Stimulated activated CD4-positive, alpha-beta T cell treated with anti-CD3 and anti-CD28 coated beads, Interleukin-12 subunit alpha, Interleukin-12 subunit beta, amount 100 ng/mL, for 48 hours (primary cell): ENCODE measurements at regions not wholly inside any gene's neighbourhood (a gene's known extent, or its start where the extent isn't known, plus 50 kb on each side); places are given as distances from the start of the nearest gene placed in this dataset.
"Not testable (repeated sequence)": the region's sequence is repeated elsewhere in the genome, so short reads cannot be mapped to it uniquely, and the experiment has no call there.

ENCODE experiments used
- DNase-seq, 3 donors: peaks; one replicate each; pipeline ENCODE4 v3.0.0-alpha.2; 2020; ENCODE audit warnings: low read depth in 2 of 3, low spot score in 1 of 3

GRCh38 chr5:28296254-28297013 is 1258.0 kb upstream of the CDH9 start:
- no peak for DNase-seq

GRCh38 chr5:28287021-28287420 is 1248.6 kb upstream of the CDH9 start:
- not testable (repeated sequence) for DNase-seq

GRCh38 chr5:28286566-28286965 is 1248.2 kb upstream of the CDH9 start:
- DNase-seq, result no peak

- no peak for DNase-seq
Measured at GRCh38 chr5:28284788-28285187, 1246.4 kb upstream of the CDH9 start.

GRCh38 chr5:28281351-28281750 is 1243.0 kb upstream of the CDH9 start:
- DNase-seq, result no peak

GRCh38 chr5:28275931-28276330 is 1237.5 kb upstream of the CDH9 start:
- no peak for DNase-seq

GRCh38 chr5:28269978-28270377 is 1231.6 kb upstream of the CDH9 start:
- no peak for DNase-seq

GRCh38 chr5:28265877-28266276 is 1227.5 kb upstream of the CDH9 start:
- no peak for DNase-seq

GRCh38 chr5:28254846-28255245 is 1216.5 kb upstream of the CDH9 start:
- DNase-seq, result no peak

- no peak for DNase-seq
Measured at GRCh38 chr5:28253431-28253830, 1215.0 kb upstream of the CDH9 start.

- no peak for DNase-seq
Measured at GRCh38 chr5:28249771-28250415, 1211.5 kb upstream of the CDH9 start.

GRCh38 chr5:28234356-28234968 is 1196.1 kb upstream of the CDH9 start:
- no peak for DNase-seq

GRCh38 chr5:28226407-28226806 is 1188.0 kb upstream of the CDH9 start:
- DNase-seq, result no peak

- DNase-seq, result no peak
Measured at GRCh38 chr5:28219539-28219938, 1181.2 kb upstream of the CDH9 start.

- no peak for DNase-seq
Measured at GRCh38 chr5:28217695-28218094, 1179.3 kb upstream of the CDH9 start.

- DNase-seq, result no peak
Measured at GRCh38 chr5:28216939-28217360, 1178.6 kb upstream of the CDH9 start.

GRCh38 chr5:28215091-28215490 is 1176.7 kb upstream of the CDH9 start:
- DNase-seq, result no peak

GRCh38 chr5:28214292-28214691 is 1175.9 kb upstream of the CDH9 start:
- no peak for DNase-seq

GRCh38 chr5:28208356-28208755 is 1170.0 kb upstream of the CDH9 start:
- DNase-seq, result no peak

- no peak for DNase-seq
Measured at GRCh38 chr5:28190011-28190410, 1151.6 kb upstream of the CDH9 start.

- no peak for DNase-seq
Measured at GRCh38 chr5:28174691-28175090, 1136.3 kb upstream of the CDH9 start.

GRCh38 chr5:28165096-28165495 is 1126.7 kb upstream of the CDH9 start:
- DNase-seq, result no peak
